ENCODE measurements at regions not wholly inside any gene's neighbourhood (a gene's known extent, or its start where the extent isn't known, plus 50 kb on each side); places are given as distances from the start of the nearest gene placed in this dataset.
A peak's percentile ranks its signal among the peaks of the same experiment; 100 is the strongest.

GRCh38 chr15:38670128-38671005 lies 105.8 kb upstream of the RASGRP1 start:
- no peak for DNase-seq (ENCODE audit: low read depth in 1 of 2, low spot score in 1 of 2)
- in situ Hi-C loops (cut with HindIII; ENCODE audit: low pct_unique_long_range_greater_than_20kb, low sequenced_read_pairs), result no loop called here
- TF ChIP-seq JUND (IDR thresholded peaks at IDR 0.05; ENCODE audit: low read depth), result no peak

GRCh38 chr15:38671006-38671387 lies 106.4 kb upstream of the RASGRP1 start:
- in situ Hi-C loops (cut with HindIII; ENCODE audit: low pct_unique_long_range_greater_than_20kb, low sequenced_read_pairs), result no loop called here
- DNase-seq (ENCODE audit: low read depth in 1 of 2, low spot score in 1 of 2), result no peak
- TF ChIP-seq JUND (IDR thresholded peaks at IDR 0.05; ENCODE audit: low read depth), result no peak

- no peak for TF ChIP-seq JUND (IDR thresholded peaks at IDR 0.05; ENCODE audit: low read depth)
- DNase-seq (ENCODE audit: low read depth in 1 of 2, low spot score in 1 of 2), result no peak
- in situ Hi-C loops (cut with HindIII; ENCODE audit: low pct_unique_long_range_greater_than_20kb, low sequenced_read_pairs), result no loop called here
These were observed 107.2 kb upstream of the RASGRP1 start for GRCh38 chr15:38671675-38672254.

- TF ChIP-seq JUND (IDR thresholded peaks at IDR 0.05; ENCODE audit: low read depth), result no peak
- in situ Hi-C loops (cut with HindIII; ENCODE audit: low pct_unique_long_range_greater_than_20kb, low sequenced_read_pairs), result no loop called here
- no peak for DNase-seq (ENCODE audit: low read depth in 1 of 2, low spot score in 1 of 2)
These were observed 107.7 kb upstream of the RASGRP1 start for GRCh38 chr15:38672273-38672672.

GRCh38 chr15:38672814-38673670 lies 108.4 kb upstream of the RASGRP1 start:
- TF ChIP-seq JUND (IDR thresholded peaks at IDR 0.05; ENCODE audit: low read depth), result no peak
- in situ Hi-C loops (cut with HindIII; ENCODE audit: low pct_unique_long_range_greater_than_20kb, low sequenced_read_pairs), result no loop called here
- peak in 1 of 2 experiments; percentile 33 for DNase-seq (ENCODE audit: low read depth in 1 of 2, low spot score in 1 of 2)

GRCh38 chr15:38674448-38674847 lies 109.8 kb upstream of the RASGRP1 start:
- no peak for DNase-seq (ENCODE audit: low read depth in 1 of 2, low spot score in 1 of 2)
- in situ Hi-C loops (cut with HindIII; ENCODE audit: low pct_unique_long_range_greater_than_20kb, low sequenced_read_pairs), result no loop called here
- no peak for TF ChIP-seq JUND (IDR thresholded peaks at IDR 0.05; ENCODE audit: low read depth)

- peak in 1 of 2 experiments; percentile 36 for DNase-seq (ENCODE audit: low read depth in 1 of 2, low spot score in 1 of 2)
- no peak for TF ChIP-seq JUND (IDR thresholded peaks at IDR 0.05; ENCODE audit: low read depth)
- in situ Hi-C loops (cut with HindIII; ENCODE audit: low pct_unique_long_range_greater_than_20kb, low sequenced_read_pairs), result no loop called here
These were observed 113.7 kb upstream of the RASGRP1 start for GRCh38 chr15:38678281-38678680.

- TF ChIP-seq JUND (IDR thresholded peaks at IDR 0.05; ENCODE audit: low read depth), result no peak
- in situ Hi-C loops (cut with HindIII; ENCODE audit: low pct_unique_long_range_greater_than_20kb, low sequenced_read_pairs), result no loop called here
- DNase-seq (ENCODE audit: low read depth in 1 of 2, low spot score in 1 of 2), result no peak
These were observed 116.2 kb upstream of the RASGRP1 start for GRCh38 chr15:38680775-38681174.

GRCh38 chr15:38682363-38682762 lies 117.7 kb upstream of the RASGRP1 start:
- in situ Hi-C loops (cut with HindIII; ENCODE audit: low pct_unique_long_range_greater_than_20kb, low sequenced_read_pairs), result no loop called here

GRCh38 chr15:38682861-38683260 lies 118.2 kb upstream of the RASGRP1 start:
- no peak for TF ChIP-seq JUND (IDR thresholded peaks at IDR 0.05; ENCODE audit: low read depth)
- in situ Hi-C loops (cut with HindIII; ENCODE audit: low pct_unique_long_range_greater_than_20kb, low sequenced_read_pairs), result no loop called here
- DNase-seq (ENCODE audit: low read depth in 1 of 2, low spot score in 1 of 2), result no peak

More at GRCh38 chr15:38682363-38682762, 117.7 kb upstream of the RASGRP1 start:
- DNase-seq (ENCODE audit: low read depth in 1 of 2, low spot score in 1 of 2), result no peak
- TF ChIP-seq JUND (IDR thresholded peaks at IDR 0.05; ENCODE audit: low read depth), result no peak

GRCh38 chr15:38683382-38684242 lies 119.0 kb upstream of the RASGRP1 start:
- no peak for TF ChIP-seq JUND (IDR thresholded peaks at IDR 0.05; ENCODE audit: low read depth)
- in situ Hi-C loops (cut with HindIII; ENCODE audit: low pct_unique_long_range_greater_than_20kb, low sequenced_read_pairs), result no loop called here
- DNase-seq (ENCODE audit: low read depth in 1 of 2, low spot score in 1 of 2), result peak; percentile 28 to 74
